SK-N-SH (cell line): ENCODE measurements at regions not wholly inside any gene's neighbourhood (a gene's known extent, or its start where the extent isn't known, plus 50 kb on each side); places are given as distances from the start of the nearest gene placed in this dataset.

Source experiments
- CTCF ChIA-PET: fragments of 300-600, 350-600 bp; formaldehyde crosslinking; extraction: SDS; loops from one replicate; lab custom pipeline; 2021; lab: Yijun Ruan, JAX
- POLR2A ChIA-PET: fragments of 350-600 bp; sonication (Branson Sonifier 250); formaldehyde crosslinking; extraction: SDS; loops from one replicate; lab custom pipeline; 2020; ENCODE audit warnings: antibody characterized with exemption, inconsistent platforms; lab: Yijun Ruan, JAX
- DNase-seq: peaks from one replicate; pipeline ENCODE4 v3.0.0; 2012
- H2AFZ ChIP-seq: fragments of 200-600 bp; sonication (generic); 2 replicates; pipeline ENCODE4 v1.8.1; 2016; ENCODE audit warnings: antibody characterized with exemption, mild to moderate bottlenecking, low read depth
- H3F3A ChIP-seq: fragments of 200-600 bp; sonication (generic); replicated peaks from 2 replicates; pipeline ENCODE3; 2016; ENCODE audit warnings: antibody characterized with exemption, mild to moderate bottlenecking; ENCODE audit not compliant: insufficient read depth
- H3K27ac ChIP-seq, 2 experiments: fragments of 200-500 bp in 1 of 2; fragments of 200-600 bp in 1 of 2; sonication (Bioruptor generic) in 1 of 2; sonication (generic), shearing (Covaris generic) in 1 of 2; 2 replicates each; pipeline versions ENCODE4 v1.5.1 to v1.6.1; 2014 to 2016; ENCODE audit warnings: low read depth in 2 of 2, inconsistent platforms in 1 of 2, low read length in 1 of 2, mild to moderate bottlenecking in 1 of 2, mixed read lengths in 1 of 2
- H3K27me3 ChIP-seq: fragments of 200-600 bp; sonication (generic), shearing (Covaris generic); 2 replicates; pipeline ENCODE4 v1.6.1; 2016; ENCODE audit warnings: mixed run types; ENCODE audit not compliant: insufficient read depth
- H3K36me3 ChIP-seq, 2 experiments: fragments of 200-500 bp in 1 of 2; fragments of 200-600 bp in 1 of 2; sonication (Bioruptor generic) in 1 of 2; sonication (generic) in 1 of 2; replicated peaks in 1 of 2; 2 replicates each; pipeline versions ENCODE3 to v1.5.1; 2014 to 2016; ENCODE audit warnings: low read length in 1 of 2, mild to moderate bottlenecking in 1 of 2; ENCODE audit not compliant: insufficient read depth in 2 of 2, control insufficient read depth in 1 of 2
- H3K4me1 ChIP-seq, 2 experiments: fragments of 200-500 bp in 1 of 2; fragments of 200-600 bp in 1 of 2; sonication (Bioruptor generic) in 1 of 2; sonication (generic), shearing (Covaris generic) in 1 of 2; 2 replicates each; pipeline versions ENCODE4 v1.5.1 to v1.6.1; 2014 to 2016; ENCODE audit warnings: low read depth in 1 of 2, low read length in 1 of 2, mixed run types in 1 of 2; ENCODE audit not compliant: insufficient read depth in 2 of 2, control insufficient read depth in 1 of 2
- H3K4me2 ChIP-seq: fragments of 200-600 bp; sonication (generic), shearing (Covaris generic); 2 replicates; pipeline ENCODE4 v1.6.1; 2017; ENCODE audit warnings: mixed run types
- H3K4me3 ChIP-seq, 2 experiments: fragments of 200-500 bp in 1 of 2; fragments of 200-600 bp in 1 of 2; sonication (Bioruptor generic) in 1 of 2; sonication (generic), shearing (Covaris generic) in 1 of 2; 2 replicates each; pipeline versions ENCODE4 v1.5.1 to v1.8.1; 2014 to 2016; ENCODE audit warnings: low read depth in 2 of 2, inconsistent platforms in 1 of 2, low read length in 1 of 2, mild to moderate bottlenecking in 1 of 2, mixed read lengths in 1 of 2, moderate library complexity in 1 of 2
- H3K79me2 ChIP-seq: fragments of 200-600 bp; sonication (generic); 2 replicates; pipeline ENCODE4 v1.8.1; 2017; ENCODE audit warnings: mild to moderate bottlenecking; ENCODE audit not compliant: insufficient read depth
- H3K9ac ChIP-seq: fragments of 200-600 bp; sonication (generic); 2 replicates; pipeline ENCODE4 v1.6.1; 2017; ENCODE audit warnings: mixed run types
- H3K9me2 ChIP-seq: fragments of 200-600 bp; sonication (generic); 2 replicates; pipeline ENCODE4 v1.6.1; 2017; ENCODE audit warnings: mixed run types
- H3K9me3 ChIP-seq: fragments of 200-600 bp; sonication (generic); 2 replicates; pipeline ENCODE4 v1.6.1; 2017; ENCODE audit warnings: mixed run types, mild to moderate bottlenecking, moderate library complexity
- H4K20me1 ChIP-seq: fragments of 200-600 bp; sonication (generic); 2 replicates; pipeline ENCODE4 v1.6.1; 2017; ENCODE audit warnings: mild to moderate bottlenecking, mixed run types; ENCODE audit not compliant: insufficient read depth
- CHD2 ChIP-seq: fragments of 150-350 bp; IDR thresholded peaks from 2 replicates; pipeline ENCODE4 v1.6.1; 2018; ENCODE audit warnings: low read length; ENCODE audit not compliant: partially characterized antibody
- ELF1 ChIP-seq: IDR thresholded peaks from 2 replicates; pipeline ENCODE4 v1.4.0; 2012
- EP300 ChIP-seq, 2 experiments: IDR thresholded peaks; 2 replicates each; pipeline versions ENCODE4 v1.4.0 to v1.6.1; 2012; ENCODE audit warnings: borderline replicate concordance in 1 of 2, low read depth in 1 of 2, low read length in 1 of 2
- GABPA ChIP-seq: IDR thresholded peaks from 2 replicates; pipeline ENCODE4 v1.4.0; 2012; ENCODE audit warnings: low read depth, mild to moderate bottlenecking
- NFIC ChIP-seq: IDR thresholded peaks from 2 replicates; pipeline ENCODE4 v1.4.0; 2012; ENCODE audit warnings: borderline replicate concordance
- POLR2AphosphoS5 ChIP-seq: IDR thresholded peaks from 2 replicates; pipeline ENCODE4 v1.6.1; 2012; ENCODE audit warnings: low read depth, low read length
- RCOR1 ChIP-seq: fragments of 150-350 bp; IDR thresholded peaks from 2 replicates; pipeline ENCODE4 v1.6.1; 2017; ENCODE audit warnings: antibody characterized with exemption, low read length
- RXRA ChIP-seq: IDR thresholded peaks from 2 replicates; pipeline ENCODE4 v1.4.0; 2012; ENCODE audit warnings: low read depth, mild to moderate bottlenecking, borderline replicate concordance
- TEAD4 ChIP-seq: IDR thresholded peaks from 2 replicates; pipeline ENCODE4 v1.4.0; 2012; ENCODE audit warnings: mild to moderate bottlenecking, borderline replicate concordance; ENCODE audit not compliant: insufficient read depth
- WGBS: methylation state at CpG from one replicate; pipeline ENCODE4 v1.1.6; 2017; ENCODE audit warnings: low lambda C conversion rate; 5-methylcytosine and 5-hydroxymethylcytosine counted together
- TF ChIP-seq, protein P1 (sequence below): fragments of 150-350 bp; IDR thresholded peaks from 2 replicates; pipeline ENCODE4 v1.6.1; 2017; ENCODE audit warnings: antibody characterized with exemption, low read length, low read depth, borderline replicate concordance
- TF ChIP-seq, protein P2 (sequence below): IDR thresholded peaks from 2 replicates; pipeline ENCODE4 v1.4.0; 2012; ENCODE audit warnings: low read depth, borderline replicate concordance
- TF ChIP-seq, protein P3 (sequence below): IDR thresholded peaks from 2 replicates; pipeline ENCODE4 v1.4.0; 2012; ENCODE audit warnings: low read depth
- TF ChIP-seq, protein P4 (sequence below): IDR thresholded peaks from 2 replicates; pipeline ENCODE4 v1.4.0; 2012; ENCODE audit warnings: low read depth, borderline replicate concordance

DNA sequence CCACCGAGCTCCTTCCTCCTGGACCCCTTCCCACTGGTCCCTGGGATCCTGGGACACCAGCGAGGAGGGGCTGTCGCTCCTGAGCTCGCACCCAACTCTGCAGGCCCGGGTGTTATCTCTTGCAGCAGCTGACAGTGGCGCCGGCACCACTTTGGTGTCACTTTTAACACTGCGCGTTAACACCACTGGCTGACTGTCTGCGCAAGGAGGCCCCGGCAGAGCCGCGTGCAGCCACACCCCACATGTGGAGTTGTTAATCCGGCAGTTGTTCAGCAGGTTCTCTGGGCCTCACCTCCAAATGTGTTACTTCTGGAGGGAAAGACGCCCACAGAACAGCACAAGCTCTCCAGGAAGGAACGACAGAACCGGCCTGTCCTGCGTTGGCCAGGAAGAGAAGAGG lies 155.0 kb upstream of the GLI2 start:
- CTCF ChIA-PET = no interaction called here
- no peaks in the 10 kb centered on the region for H3K9me3 ChIP-seq
- no peak overlapping the region for H2AFZ ChIP-seq
- no peak overlapping the region for H3K9ac ChIP-seq
- H4K20me1 ChIP-seq = no peaks in the 10 kb centered on the region
- DNase-seq = no peak
- no peaks in the 10 kb centered on the region for H3K9me2 ChIP-seq
- H3K4me2 ChIP-seq = no peak overlapping the region
- H3F3A ChIP-seq = no peaks in the 10 kb centered on the region
- no peaks in the 10 kb centered on the region for H3K36me3 ChIP-seq
- H3K27me3 ChIP-seq = peaks cover 8% of the 10 kb centered on the region; the same call in 1 of the 2 replicates
- no peak overlapping the region for H3K4me3 ChIP-seq
- WGBS = 65% methylated on average over 11 of the region's 18 CpGs
- H3K79me2 ChIP-seq = no peaks in the 10 kb centered on the region
- POLR2A ChIA-PET = no interaction called here
- TF ChIP-seq, protein P1, sequence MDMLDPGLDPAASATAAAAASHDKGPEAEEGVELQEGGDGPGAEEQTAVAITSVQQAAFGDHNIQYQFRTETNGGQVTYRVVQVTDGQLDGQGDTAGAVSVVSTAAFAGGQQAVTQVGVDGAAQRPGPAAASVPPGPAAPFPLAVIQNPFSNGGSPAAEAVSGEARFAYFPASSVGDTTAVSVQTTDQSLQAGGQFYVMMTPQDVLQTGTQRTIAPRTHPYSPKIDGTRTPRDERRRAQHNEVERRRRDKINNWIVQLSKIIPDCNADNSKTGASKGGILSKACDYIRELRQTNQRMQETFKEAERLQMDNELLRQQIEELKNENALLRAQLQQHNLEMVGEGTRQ = no peak
- TF ChIP-seq GABPA = no peak
- TF ChIP-seq, protein P2, sequence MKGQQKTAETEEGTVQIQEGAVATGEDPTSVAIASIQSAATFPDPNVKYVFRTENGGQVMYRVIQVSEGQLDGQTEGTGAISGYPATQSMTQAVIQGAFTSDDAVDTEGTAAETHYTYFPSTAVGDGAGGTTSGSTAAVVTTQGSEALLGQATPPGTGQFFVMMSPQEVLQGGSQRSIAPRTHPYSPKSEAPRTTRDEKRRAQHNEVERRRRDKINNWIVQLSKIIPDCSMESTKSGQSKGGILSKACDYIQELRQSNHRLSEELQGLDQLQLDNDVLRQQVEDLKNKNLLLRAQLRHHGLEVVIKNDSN = no peak
- no peak for TF ChIP-seq TEAD4
- TF ChIP-seq, all 33 proteins: peak for 0
- Histone ChIP-seq H3K27ac (no peak overlapping the region), H3K4me1 (no peaks in the 10 kb centered on the region; a peak in 1 of 4 replicates)

DNA sequence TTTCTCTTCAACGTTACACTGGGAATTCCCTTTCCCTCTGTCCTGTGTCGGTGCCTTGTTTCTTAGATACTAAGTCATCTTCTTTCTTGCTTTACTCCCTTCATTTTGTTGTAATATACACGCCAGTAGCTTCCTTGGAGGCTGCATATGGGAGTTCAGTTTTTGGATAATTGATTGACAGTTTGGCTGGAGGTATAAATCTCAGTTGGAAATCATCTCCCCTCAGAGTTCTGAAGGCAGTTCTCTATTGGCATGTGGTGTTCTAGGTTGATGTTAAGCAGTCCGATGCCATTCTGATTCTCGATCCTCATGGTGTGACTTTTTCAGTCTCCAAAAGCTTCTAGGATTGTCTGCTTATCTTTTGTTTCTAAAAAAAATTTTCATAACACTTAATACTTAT lies 152.5 kb upstream of the GLI2 start:
- POLR2A ChIA-PET = no interaction called here
- Histone ChIP-seq H3K79me2 (no peaks in the 10 kb centered on the region), H3K27ac (no peak overlapping the region), H3K4me1 (no peaks in the 10 kb centered on the region), H2AFZ (no peak overlapping the region), H3K9me2 (no peaks in the 10 kb centered on the region), H3K4me2 (no peak overlapping the region), H3K27me3 (no peaks in the 10 kb centered on the region; the same call in 1 of the 2 replicates), H4K20me1 (no peaks in the 10 kb centered on the region), H3K9ac (no peak overlapping the region), H3F3A (no peaks in the 10 kb centered on the region), H3K4me3 (no peak overlapping the region), H3K9me3 (no peaks in the 10 kb centered on the region), H3K36me3 (no peaks in the 10 kb centered on the region)
- no peak for DNase-seq
- CTCF ChIA-PET = interaction anchor here (0.9 to 1.7 kb wide), 2 partner anchors 10 to 13 kb away, joined by 3 to 4 read pairs; no protein-coding TSS in a partner anchor
- TF ChIP-seq CHD2 = no peak
- TF ChIP-seq ELF1 = no peak
- TF ChIP-seq, protein P3, sequence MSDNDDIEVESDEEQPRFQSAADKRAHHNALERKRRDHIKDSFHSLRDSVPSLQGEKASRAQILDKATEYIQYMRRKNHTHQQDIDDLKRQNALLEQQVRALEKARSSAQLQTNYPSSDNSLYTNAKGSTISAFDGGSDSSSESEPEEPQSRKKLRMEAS = no peak
- no peak for TF ChIP-seq RCOR1
- TF ChIP-seq, protein P4, sequence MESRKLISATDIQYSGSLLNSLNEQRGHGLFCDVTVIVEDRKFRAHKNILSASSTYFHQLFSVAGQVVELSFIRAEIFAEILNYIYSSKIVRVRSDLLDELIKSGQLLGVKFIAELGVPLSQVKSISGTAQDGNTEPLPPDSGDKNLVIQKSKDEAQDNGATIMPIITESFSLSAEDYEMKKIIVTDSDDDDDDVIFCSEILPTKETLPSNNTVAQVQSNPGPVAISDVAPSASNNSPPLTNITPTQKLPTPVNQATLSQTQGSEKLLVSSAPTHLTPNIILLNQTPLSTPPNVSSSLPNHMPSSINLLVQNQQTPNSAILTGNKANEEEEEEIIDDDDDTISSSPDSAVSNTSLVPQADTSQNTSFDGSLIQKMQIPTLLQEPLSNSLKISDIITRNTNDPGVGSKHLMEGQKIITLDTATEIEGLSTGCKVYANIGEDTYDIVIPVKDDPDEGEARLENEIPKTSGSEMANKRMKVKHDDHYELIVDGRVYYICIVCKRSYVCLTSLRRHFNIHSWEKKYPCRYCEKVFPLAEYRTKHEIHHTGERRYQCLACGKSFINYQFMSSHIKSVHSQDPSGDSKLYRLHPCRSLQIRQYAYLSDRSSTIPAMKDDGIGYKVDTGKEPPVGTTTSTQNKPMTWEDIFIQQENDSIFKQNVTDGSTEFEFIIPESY = no peak
- no peak for TF ChIP-seq RXRA
- no peak for TF ChIP-seq GABPA
- TF ChIP-seq TEAD4 = no peak
- no peak for TF ChIP-seq NFIC
- no peak for TF ChIP-seq EP300 (IDR thresholded peaks at IDR 0.05; ENCODE audit: borderline replicate concordance in 1 of 2, low read depth in 1 of 2, low read length in 1 of 2)
- TF ChIP-seq POLR2AphosphoS5 = no peak
- WGBS = 32% methylated on average over 5 of the region's 5 CpGs
